Parathyroid adenoma (tissue), 2 donors: ENCODE measurements at regions not wholly inside any gene's neighbourhood (a gene's known extent, or its start where the extent isn't known, plus 50 kb on each side); places are given as distances from the start of the nearest gene placed in this dataset.

Experiments used
- H2AFZ ChIP-seq: fragments of 300-600 bp; sonication (generic); one replicate; pipeline ENCODE4 v1.7.0; 2017; ENCODE audit warnings: antibody characterized with exemption, mild to moderate bottlenecking
- H3K27ac ChIP-seq: fragments of 300-600 bp; sonication (generic); one replicate; pipeline ENCODE4 v1.7.0; 2017
- H3K27me3 ChIP-seq: fragments of 300-600 bp; sonication (generic); one replicate; pipeline ENCODE4 v1.7.0; 2017; ENCODE audit warnings: low read length; ENCODE audit not compliant: control insufficient read depth, insufficient read depth
- H3K36me3 ChIP-seq: fragments of 300-600 bp; sonication (generic); one replicate; pipeline ENCODE4 v1.7.0; 2017; ENCODE audit warnings: low read length; ENCODE audit not compliant: control insufficient read depth, insufficient read depth
- H3K4me1 ChIP-seq: fragments of 300-600 bp; sonication (generic); one replicate; pipeline ENCODE4 v1.7.0; 2017; ENCODE audit warnings: control low read depth
- H3K4me2 ChIP-seq: fragments of 300-600 bp; sonication (generic); one replicate; pipeline ENCODE4 v1.7.0; 2017; ENCODE audit warnings: low read length
- H3K4me3 ChIP-seq: fragments of 300-600 bp; sonication (generic); one replicate; pipeline ENCODE4 v1.7.0; 2017; ENCODE audit warnings: low read depth, low read length
- H3K79me2 ChIP-seq: fragments of 300-600 bp; sonication (generic); one replicate; pipeline ENCODE4 v1.7.0; 2017; ENCODE audit warnings: control low read depth
- H3K9ac ChIP-seq: fragments of 300-600 bp; sonication (generic); one replicate; pipeline ENCODE4 v1.7.0; 2017; ENCODE audit warnings: mild to moderate bottlenecking
- H3K9me3 ChIP-seq: fragments of 300-600 bp; sonication (generic); one replicate; pipeline ENCODE4 v1.7.0; 2017; ENCODE audit warnings: low read length; ENCODE audit not compliant: control insufficient read depth
- CTCF ChIP-seq: fragments of 300-600 bp; sonication (generic); IDR thresholded peaks from one replicate; pipeline ENCODE4 v1.7.0; 2017; ENCODE audit warnings: antibody characterized with exemption, mild to moderate bottlenecking
- donor health status: primary hyperparathyroidism.

DNA sequence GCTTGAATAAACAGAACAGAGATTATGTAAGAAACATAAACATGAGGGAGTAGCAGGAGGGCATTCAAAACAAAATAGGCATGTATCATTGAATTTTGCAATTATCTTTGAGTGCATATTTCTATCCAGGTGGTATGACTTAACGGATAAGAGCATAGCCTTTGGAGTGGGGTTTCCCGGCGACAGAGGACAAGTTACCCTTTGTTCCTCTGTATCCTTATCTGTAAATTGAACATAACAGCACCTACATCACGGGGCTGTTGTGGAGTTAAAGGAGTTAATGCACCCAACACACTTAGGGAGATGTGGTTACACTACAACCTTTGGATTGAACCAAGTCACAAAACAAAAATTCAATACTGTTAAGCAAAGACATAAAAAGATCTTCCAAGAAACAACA lies 314.6 kb upstream of the KIF2A start:
- H3K27ac ChIP-seq, result no peak overlapping the region
- H3K4me3 ChIP-seq, result no peak overlapping the region
- no peaks in the 10 kb centered on the region for H3K4me1 ChIP-seq
- H3K9ac ChIP-seq, result no peak overlapping the region
- H3K4me2 ChIP-seq, result no peak overlapping the region
- H2AFZ ChIP-seq, result no peak overlapping the region
- H3K36me3 ChIP-seq, result no peaks in the 10 kb centered on the region
- no peaks in the 10 kb centered on the region for H3K27me3 ChIP-seq
- H3K9me3 ChIP-seq, result no peaks in the 10 kb centered on the region
- TF ChIP-seq CTCF, result no peak
- no peaks in the 10 kb centered on the region for H3K79me2 ChIP-seq

DNA sequence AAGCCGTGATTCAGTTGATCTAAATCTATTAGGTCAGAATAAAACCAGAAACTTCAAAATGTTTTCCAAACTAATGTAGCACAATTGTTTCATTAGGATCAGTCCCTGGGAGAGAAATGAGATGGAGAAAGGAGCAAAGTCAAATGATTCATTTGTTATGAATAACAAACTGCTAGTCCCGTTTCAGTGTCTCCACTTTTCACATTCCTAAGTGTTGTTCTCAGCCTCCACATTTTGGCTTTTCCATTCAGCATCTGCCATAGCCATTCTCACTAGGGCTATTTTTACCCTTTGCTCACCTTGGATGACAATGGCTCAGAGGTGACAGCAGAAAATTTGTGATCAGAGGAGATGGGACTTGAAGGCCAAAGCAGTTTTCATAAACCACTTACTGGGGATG lies 314.1 kb upstream of the KIF2A start:
- H3K4me1 ChIP-seq, result no peaks in the 10 kb centered on the region
- H3K36me3 ChIP-seq, result no peaks in the 10 kb centered on the region
- H3K9me3 ChIP-seq, result no peaks in the 10 kb centered on the region
- H3K27ac ChIP-seq, result no peak overlapping the region
- H3K4me2 ChIP-seq, result no peak overlapping the region
- H2AFZ ChIP-seq, result no peak overlapping the region
- no peaks in the 10 kb centered on the region for H3K27me3 ChIP-seq
- H3K4me3 ChIP-seq, result no peak overlapping the region
- no peak overlapping the region for H3K9ac ChIP-seq
- no peaks in the 10 kb centered on the region for H3K79me2 ChIP-seq
- no peak for TF ChIP-seq CTCF

DNA sequence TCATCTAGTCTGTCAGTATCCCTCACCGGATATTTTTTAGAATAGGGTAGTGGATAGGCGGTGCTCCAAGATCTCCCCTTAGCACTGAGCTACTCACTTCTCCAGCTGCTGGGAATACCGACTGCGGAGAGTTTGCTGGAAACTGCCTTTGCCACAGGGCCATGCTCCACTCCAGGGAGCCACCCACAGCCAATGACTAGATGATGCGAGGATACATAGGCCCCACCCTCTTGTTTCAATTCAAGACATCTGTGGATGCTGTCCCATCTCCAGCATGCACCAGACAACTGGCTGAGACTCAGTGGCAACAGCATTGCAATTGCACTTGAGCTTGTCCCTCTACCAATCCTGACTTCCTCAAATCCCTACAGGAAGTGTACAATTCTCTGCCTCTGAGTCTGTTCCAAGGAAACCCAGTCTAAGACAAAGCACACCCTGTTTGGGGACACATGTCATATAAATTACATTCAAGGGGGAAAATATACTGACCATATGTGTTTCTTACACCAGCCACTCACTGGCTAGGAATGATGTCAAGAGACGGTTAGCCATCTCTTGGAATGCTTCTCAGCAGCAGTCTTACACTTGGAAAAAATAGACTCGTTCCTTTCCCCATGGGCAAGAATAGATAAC lies 312.6 kb upstream of the KIF2A start:
- no peak overlapping the region for H3K9ac ChIP-seq
- no peaks in the 10 kb centered on the region for H3K27me3 ChIP-seq
- H3K9me3 ChIP-seq, result no peaks in the 10 kb centered on the region
- no peak overlapping the region for H3K4me2 ChIP-seq
- no peaks in the 10 kb centered on the region for H3K36me3 ChIP-seq
- no peak overlapping the region for H2AFZ ChIP-seq
- H3K27ac ChIP-seq, result no peak overlapping the region
- H3K4me1 ChIP-seq, result no peaks in the 10 kb centered on the region
- no peak for TF ChIP-seq CTCF
- H3K4me3 ChIP-seq, result no peak overlapping the region
- no peaks in the 10 kb centered on the region for H3K79me2 ChIP-seq

DNA sequence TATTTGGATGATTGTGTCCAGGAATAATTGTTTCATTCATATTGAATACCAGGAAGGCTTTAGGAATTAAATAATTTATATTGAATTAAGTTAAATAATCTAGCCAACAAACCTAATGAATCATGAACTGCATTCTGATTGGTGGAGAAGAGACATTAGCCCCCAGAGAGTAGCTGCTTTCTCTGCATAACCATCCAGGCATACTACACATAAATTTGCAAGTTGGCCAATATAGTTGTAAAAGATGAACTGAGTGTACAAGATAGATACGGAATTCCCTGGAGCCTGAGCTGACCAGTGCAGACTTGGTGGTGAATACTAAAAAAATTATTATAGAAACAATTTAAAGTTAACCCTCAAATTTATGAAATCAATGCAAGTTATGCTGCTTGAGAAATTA lies 311.8 kb upstream of the KIF2A start:
- Histone ChIP-seq H3K27me3 (no peaks in the 10 kb centered on the region), H3K36me3 (no peaks in the 10 kb centered on the region), H3K9me3 (no peaks in the 10 kb centered on the region), H3K79me2 (no peaks in the 10 kb centered on the region), H3K9ac (no peak overlapping the region), H3K4me2 (no peak overlapping the region), H3K4me3 (no peak overlapping the region), H3K4me1 (no peaks in the 10 kb centered on the region), H3K27ac (no peak overlapping the region), H2AFZ (no peak overlapping the region)
- TF ChIP-seq CTCF, result no peak

- Histone ChIP-seq H3K79me2 (no peaks in the 10 kb centered on the region), H3K4me3 (no peak overlapping the region), H3K9me3 (no peaks in the 10 kb centered on the region), H3K27ac (no peak overlapping the region), H2AFZ (no peak overlapping the region), H3K27me3 (no peaks in the 10 kb centered on the region), H3K4me2 (no peak overlapping the region), H3K36me3 (no peaks in the 10 kb centered on the region), H3K9ac (no peak overlapping the region), H3K4me1 (no peaks in the 10 kb centered on the region)
- TF ChIP-seq CTCF, result no peak
These were observed 310.5 kb upstream of the KIF2A start for GRCh38 chr5:61995486-61995885.
